SU-DHL-6 (cell line): ENCODE measurements at regions not wholly inside any gene's neighbourhood (a gene's known extent, or its start where the extent isn't known, plus 50 kb on each side); places are given as distances from the start of the nearest gene placed in this dataset.

Experiments
- EZH2phosphoT487 ChIP-seq: fragments of 200-600 bp; sonication (generic), shearing (Covaris generic); conservative IDR thresholded peaks from 2 replicates; pipeline ENCODE4 v1.6.1; 2018; ENCODE audit warnings: mild to moderate bottlenecking, antibody characterized with exemption, low read length, moderate library complexity, mixed read lengths
- TF ChIP-seq, protein P1 (sequence below): fragments of 200-600 bp; sonication (generic); IDR thresholded peaks from one replicate; pipeline ENCODE4 v1.5.1; 2017; ENCODE audit warnings: antibody characterized with exemption, mild to moderate bottlenecking, low read length, moderate library complexity; ENCODE audit not compliant: insufficient read depth, poor library complexity, severe bottlenecking

GRCh38 chr22:27080036-27080578, 422.7 kb downstream of the MIAT start:
- TF ChIP-seq, protein P1, sequence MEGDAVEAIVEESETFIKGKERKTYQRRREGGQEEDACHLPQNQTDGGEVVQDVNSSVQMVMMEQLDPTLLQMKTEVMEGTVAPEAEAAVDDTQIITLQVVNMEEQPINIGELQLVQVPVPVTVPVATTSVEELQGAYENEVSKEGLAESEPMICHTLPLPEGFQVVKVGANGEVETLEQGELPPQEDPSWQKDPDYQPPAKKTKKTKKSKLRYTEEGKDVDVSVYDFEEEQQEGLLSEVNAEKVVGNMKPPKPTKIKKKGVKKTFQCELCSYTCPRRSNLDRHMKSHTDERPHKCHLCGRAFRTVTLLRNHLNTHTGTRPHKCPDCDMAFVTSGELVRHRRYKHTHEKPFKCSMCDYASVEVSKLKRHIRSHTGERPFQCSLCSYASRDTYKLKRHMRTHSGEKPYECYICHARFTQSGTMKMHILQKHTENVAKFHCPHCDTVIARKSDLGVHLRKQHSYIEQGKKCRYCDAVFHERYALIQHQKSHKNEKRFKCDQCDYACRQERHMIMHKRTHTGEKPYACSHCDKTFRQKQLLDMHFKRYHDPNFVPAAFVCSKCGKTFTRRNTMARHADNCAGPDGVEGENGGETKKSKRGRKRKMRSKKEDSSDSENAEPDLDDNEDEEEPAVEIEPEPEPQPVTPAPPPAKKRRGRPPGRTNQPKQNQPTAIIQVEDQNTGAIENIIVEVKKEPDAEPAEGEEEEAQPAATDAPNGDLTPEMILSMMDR = no peak
- no peak for TF ChIP-seq EZH2phosphoT487
